ENCODE measurements at regions not wholly inside any gene's neighbourhood (a gene's known extent, or its start where the extent isn't known, plus 50 kb on each side); places are given as distances from the start of the nearest gene placed in this dataset.
"Not testable (repeated sequence)": the region's sequence is repeated elsewhere in the genome, so short reads cannot be mapped to it uniquely, and the experiment has no call there.

DNA sequence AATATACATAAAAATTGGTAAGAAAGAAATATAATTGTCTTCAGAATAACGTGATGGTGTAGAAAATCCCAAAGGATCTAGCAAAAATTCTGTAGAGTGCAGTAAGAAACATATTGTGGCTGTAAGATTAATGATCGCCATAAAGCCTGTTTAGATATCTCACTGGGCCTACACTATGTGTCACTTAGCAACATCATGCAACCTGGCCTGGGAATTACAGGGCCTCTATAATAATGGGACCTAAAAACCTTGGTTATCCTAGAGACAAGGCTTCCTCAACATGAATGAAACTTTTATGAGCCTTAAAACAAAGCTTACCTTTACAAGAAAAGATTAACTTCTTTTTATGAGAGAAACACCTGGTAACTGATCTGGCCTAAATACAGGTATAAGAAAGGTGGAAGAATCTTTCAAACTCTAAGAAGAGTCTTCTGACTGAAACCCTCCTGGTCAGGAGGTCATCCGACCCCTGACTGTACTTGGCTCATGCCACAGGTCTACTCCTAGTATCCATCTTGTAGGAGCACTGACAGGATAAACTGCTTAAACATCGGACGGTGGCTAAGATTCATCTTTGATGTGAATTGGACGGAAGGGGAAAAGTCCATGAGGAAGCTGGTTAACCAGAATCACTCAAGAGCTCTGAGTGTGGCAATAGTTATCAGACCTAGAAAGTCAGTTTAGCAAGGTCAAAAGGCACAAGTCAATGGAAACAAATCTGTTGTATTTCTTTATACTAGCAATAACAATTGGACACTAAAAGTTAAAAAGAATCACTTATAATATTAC, 1155.1 kb upstream of the SORCS1 start:
- Histone ChIP-seq H3K9me3 (ENCODE audit: control insufficient read depth in 4 of 4, low read length in 3 of 4) (no peaks in the 10 kb centered on the region), H3K4me3 (ENCODE audit: low read depth in 1 of 3, low read length in 3 of 3) (no peak overlapping the region), H3K27me3 (ENCODE audit: control insufficient read depth in 4 of 4, insufficient read depth in 4 of 4, low read length in 3 of 4) (no peaks in the 10 kb centered on the region), H3K9ac (ENCODE audit: low read depth in 1 of 2, low read length in 2 of 2) (no peak overlapping the region), H3K36me3 (ENCODE audit: control insufficient read depth in 4 of 4, insufficient read depth in 3 of 4, low read depth in 1 of 4, low read length in 3 of 4) (no peaks in the 10 kb centered on the region), H3K4me1 (ENCODE audit: control insufficient read depth in 4 of 4, insufficient read depth in 4 of 4, low read length in 3 of 4) (no peaks in the 10 kb centered on the region), H3K27ac (ENCODE audit: low read depth in 1 of 2, low read length in 2 of 2) (no peak overlapping the region)
- DNase-seq (ENCODE audit: low spot score): no peak
- 75% methylated on average over 6 of the region's 6 CpGs for WGBS
- TF ChIP-seq, protein P1, sequence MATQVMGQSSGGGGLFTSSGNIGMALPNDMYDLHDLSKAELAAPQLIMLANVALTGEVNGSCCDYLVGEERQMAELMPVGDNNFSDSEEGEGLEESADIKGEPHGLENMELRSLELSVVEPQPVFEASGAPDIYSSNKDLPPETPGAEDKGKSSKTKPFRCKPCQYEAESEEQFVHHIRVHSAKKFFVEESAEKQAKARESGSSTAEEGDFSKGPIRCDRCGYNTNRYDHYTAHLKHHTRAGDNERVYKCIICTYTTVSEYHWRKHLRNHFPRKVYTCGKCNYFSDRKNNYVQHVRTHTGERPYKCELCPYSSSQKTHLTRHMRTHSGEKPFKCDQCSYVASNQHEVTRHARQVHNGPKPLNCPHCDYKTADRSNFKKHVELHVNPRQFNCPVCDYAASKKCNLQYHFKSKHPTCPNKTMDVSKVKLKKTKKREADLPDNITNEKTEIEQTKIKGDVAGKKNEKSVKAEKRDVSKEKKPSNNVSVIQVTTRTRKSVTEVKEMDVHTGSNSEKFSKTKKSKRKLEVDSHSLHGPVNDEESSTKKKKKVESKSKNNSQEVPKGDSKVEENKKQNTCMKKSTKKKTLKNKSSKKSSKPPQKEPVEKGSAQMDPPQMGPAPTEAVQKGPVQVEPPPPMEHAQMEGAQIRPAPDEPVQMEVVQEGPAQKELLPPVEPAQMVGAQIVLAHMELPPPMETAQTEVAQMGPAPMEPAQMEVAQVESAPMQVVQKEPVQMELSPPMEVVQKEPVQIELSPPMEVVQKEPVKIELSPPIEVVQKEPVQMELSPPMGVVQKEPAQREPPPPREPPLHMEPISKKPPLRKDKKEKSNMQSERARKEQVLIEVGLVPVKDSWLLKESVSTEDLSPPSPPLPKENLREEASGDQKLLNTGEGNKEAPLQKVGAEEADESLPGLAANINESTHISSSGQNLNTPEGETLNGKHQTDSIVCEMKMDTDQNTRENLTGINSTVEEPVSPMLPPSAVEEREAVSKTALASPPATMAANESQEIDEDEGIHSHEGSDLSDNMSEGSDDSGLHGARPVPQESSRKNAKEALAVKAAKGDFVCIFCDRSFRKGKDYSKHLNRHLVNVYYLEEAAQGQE (IDR thresholded peaks at IDR 0.05): no peak
- TF ChIP-seq FOXA1 (IDR thresholded peaks at IDR 0.05) (no peak), HNF4A (conservative IDR thresholded peaks at IDR 0.05) (no peak), GABPA (IDR thresholded peaks at IDR 0.05 in 1 of 2, conservative IDR thresholded peaks at IDR 0.05 in 1 of 2) (no peak), RXRA (IDR thresholded peaks at IDR 0.05) (no peak), FOXA2 (IDR thresholded peaks at IDR 0.05) (no peak), NR2F2 (IDR thresholded peaks at IDR 0.05) (no peak), HNF4G (IDR thresholded peaks at IDR 0.05) (no peak), YY1 (IDR thresholded peaks at IDR 0.05) (no peak)
- TF ChIP-seq, protein P2, sequence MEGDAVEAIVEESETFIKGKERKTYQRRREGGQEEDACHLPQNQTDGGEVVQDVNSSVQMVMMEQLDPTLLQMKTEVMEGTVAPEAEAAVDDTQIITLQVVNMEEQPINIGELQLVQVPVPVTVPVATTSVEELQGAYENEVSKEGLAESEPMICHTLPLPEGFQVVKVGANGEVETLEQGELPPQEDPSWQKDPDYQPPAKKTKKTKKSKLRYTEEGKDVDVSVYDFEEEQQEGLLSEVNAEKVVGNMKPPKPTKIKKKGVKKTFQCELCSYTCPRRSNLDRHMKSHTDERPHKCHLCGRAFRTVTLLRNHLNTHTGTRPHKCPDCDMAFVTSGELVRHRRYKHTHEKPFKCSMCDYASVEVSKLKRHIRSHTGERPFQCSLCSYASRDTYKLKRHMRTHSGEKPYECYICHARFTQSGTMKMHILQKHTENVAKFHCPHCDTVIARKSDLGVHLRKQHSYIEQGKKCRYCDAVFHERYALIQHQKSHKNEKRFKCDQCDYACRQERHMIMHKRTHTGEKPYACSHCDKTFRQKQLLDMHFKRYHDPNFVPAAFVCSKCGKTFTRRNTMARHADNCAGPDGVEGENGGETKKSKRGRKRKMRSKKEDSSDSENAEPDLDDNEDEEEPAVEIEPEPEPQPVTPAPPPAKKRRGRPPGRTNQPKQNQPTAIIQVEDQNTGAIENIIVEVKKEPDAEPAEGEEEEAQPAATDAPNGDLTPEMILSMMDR (IDR thresholded peaks at IDR 0.05; ENCODE audit: low read depth, low read length, missing input control): no peak

DNA sequence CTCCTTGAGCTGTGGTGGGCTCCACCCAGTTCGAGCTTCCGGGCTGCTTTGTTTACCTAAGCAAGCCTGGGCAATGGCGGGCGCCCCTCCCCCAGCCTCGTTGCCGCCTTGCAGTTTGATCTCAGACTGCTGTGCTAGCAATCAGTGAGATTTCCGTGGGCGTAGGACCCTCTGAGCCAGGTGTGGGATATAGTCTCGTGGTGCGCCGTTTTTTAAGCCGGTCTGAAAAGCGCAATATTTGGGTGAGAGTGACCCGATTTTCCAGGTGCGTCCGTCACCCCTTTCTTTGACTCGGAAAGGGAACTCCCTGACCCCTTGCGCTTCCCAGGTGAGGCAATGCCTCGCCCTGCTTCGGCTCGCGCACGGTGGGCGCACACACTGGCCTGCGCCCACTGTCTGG, 1151.1 kb upstream of the SORCS1 start:
- 59% methylated on average over 18 of the region's 25 CpGs for WGBS
- not testable (repeated sequence) for H3K9me3 ChIP-seq (ENCODE audit: control insufficient read depth in 4 of 4, low read length in 3 of 4); H3K36me3 ChIP-seq (ENCODE audit: control insufficient read depth in 4 of 4, insufficient read depth in 3 of 4, low read depth in 1 of 4, low read length in 3 of 4); DNase-seq (ENCODE audit: low spot score); H3K4me1 ChIP-seq (ENCODE audit: control insufficient read depth in 4 of 4, insufficient read depth in 4 of 4, low read length in 3 of 4); H3K27ac ChIP-seq (ENCODE audit: low read depth in 1 of 2, low read length in 2 of 2); H3K27me3 ChIP-seq (ENCODE audit: control insufficient read depth in 4 of 4, insufficient read depth in 4 of 4, low read length in 3 of 4); H3K9ac ChIP-seq (ENCODE audit: low read depth in 1 of 2, low read length in 2 of 2); H3K4me3 ChIP-seq (ENCODE audit: low read depth in 1 of 3, low read length in 3 of 3)

DNA sequence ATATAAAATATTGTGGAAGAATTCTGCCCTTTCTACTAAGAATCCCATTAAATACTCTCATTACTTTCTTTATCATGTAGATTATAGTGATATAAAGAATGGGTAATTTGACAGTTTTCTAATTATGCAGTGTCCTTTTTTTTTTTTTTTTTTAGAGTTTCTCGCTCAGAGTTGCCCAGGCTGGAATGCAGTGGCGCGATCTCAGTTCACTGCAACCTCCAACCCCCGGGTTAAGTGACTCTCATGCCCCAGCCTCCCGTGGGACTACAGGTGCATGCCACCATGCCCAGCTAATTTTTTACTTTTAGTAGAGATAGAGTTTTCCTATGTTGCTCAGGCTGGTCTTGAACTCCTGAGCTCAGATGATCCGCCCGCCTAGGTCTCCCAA, 1143.4 kb upstream of the SORCS1 start:
- H3K27me3 ChIP-seq (ENCODE audit: control insufficient read depth in 4 of 4, insufficient read depth in 4 of 4, low read length in 3 of 4): no peaks in the 10 kb centered on the region
- no peak overlapping the region for H3K9ac ChIP-seq (ENCODE audit: low read depth in 1 of 2, low read length in 2 of 2)
- TF ChIP-seq, protein P3, sequence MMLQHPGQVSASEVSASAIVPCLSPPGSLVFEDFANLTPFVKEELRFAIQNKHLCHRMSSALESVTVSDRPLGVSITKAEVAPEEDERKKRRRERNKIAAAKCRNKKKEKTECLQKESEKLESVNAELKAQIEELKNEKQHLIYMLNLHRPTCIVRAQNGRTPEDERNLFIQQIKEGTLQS (IDR thresholded peaks at IDR 0.05): no peak
- TF ChIP-seq RAD21 (IDR thresholded peaks at IDR 0.05): no peak
- TF ChIP-seq, protein P4, sequence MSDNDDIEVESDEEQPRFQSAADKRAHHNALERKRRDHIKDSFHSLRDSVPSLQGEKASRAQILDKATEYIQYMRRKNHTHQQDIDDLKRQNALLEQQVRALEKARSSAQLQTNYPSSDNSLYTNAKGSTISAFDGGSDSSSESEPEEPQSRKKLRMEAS (IDR thresholded peaks at IDR 0.05): no peak
- no peak for TF ChIP-seq HNF4A (conservative IDR thresholded peaks at IDR 0.05)
- no peak for TF ChIP-seq FOXA2 (IDR thresholded peaks at IDR 0.05)
- TF ChIP-seq, protein P5, sequence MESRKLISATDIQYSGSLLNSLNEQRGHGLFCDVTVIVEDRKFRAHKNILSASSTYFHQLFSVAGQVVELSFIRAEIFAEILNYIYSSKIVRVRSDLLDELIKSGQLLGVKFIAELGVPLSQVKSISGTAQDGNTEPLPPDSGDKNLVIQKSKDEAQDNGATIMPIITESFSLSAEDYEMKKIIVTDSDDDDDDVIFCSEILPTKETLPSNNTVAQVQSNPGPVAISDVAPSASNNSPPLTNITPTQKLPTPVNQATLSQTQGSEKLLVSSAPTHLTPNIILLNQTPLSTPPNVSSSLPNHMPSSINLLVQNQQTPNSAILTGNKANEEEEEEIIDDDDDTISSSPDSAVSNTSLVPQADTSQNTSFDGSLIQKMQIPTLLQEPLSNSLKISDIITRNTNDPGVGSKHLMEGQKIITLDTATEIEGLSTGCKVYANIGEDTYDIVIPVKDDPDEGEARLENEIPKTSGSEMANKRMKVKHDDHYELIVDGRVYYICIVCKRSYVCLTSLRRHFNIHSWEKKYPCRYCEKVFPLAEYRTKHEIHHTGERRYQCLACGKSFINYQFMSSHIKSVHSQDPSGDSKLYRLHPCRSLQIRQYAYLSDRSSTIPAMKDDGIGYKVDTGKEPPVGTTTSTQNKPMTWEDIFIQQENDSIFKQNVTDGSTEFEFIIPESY (IDR thresholded peaks at IDR 0.05): no peak
- TF ChIP-seq HNF4G (IDR thresholded peaks at IDR 0.05): no peak
- no peak for TF ChIP-seq EGR1 (IDR thresholded peaks at IDR 0.05; ENCODE audit: low read depth in 2 of 2)
- TF ChIP-seq, protein P2 (IDR thresholded peaks at IDR 0.05; ENCODE audit: low read depth, low read length, missing input control): no peak
- no peak for TF ChIP-seq FOXA1 (IDR thresholded peaks at IDR 0.05)
- no peak for TF ChIP-seq YY1 (IDR thresholded peaks at IDR 0.05)
- no peak for TF ChIP-seq GABPA (IDR thresholded peaks at IDR 0.05 in 1 of 2, conservative IDR thresholded peaks at IDR 0.05 in 1 of 2)
- TF ChIP-seq RXRA (IDR thresholded peaks at IDR 0.05): no peak
- no peak for TF ChIP-seq NR2F2 (IDR thresholded peaks at IDR 0.05)
- H3K27ac ChIP-seq (ENCODE audit: low read depth in 1 of 2, low read length in 2 of 2): no peak overlapping the region
- H3K36me3 ChIP-seq (ENCODE audit: control insufficient read depth in 4 of 4, insufficient read depth in 3 of 4, low read depth in 1 of 4, low read length in 3 of 4): no peaks in the 10 kb centered on the region
- WGBS: 90% methylated on average over 7 of the region's 7 CpGs
- no peaks in the 10 kb centered on the region for H3K4me1 ChIP-seq (ENCODE audit: control insufficient read depth in 4 of 4, insufficient read depth in 4 of 4, low read length in 3 of 4)
- H3K9me3 ChIP-seq (ENCODE audit: control insufficient read depth in 4 of 4, low read length in 3 of 4): no peaks in the 10 kb centered on the region
- no peak overlapping the region for H3K4me3 ChIP-seq (ENCODE audit: low read depth in 1 of 3, low read length in 3 of 3)
- DNase-seq (ENCODE audit: low spot score): no peak

Data from liver (tissue), 8 donors.